IMR-90 (cell line): ENCODE measurements at regions not wholly inside any gene's neighbourhood (a gene's known extent, or its start where the extent isn't known, plus 50 kb on each side); places are given as distances from the start of the nearest gene placed in this dataset.

ENCODE experiments used
- ATAC-seq: fragments of 200-7000 bp; cut with Tn5 transposase; 2 replicates; pipeline ENCODE4 v1.9.1; 2020; ENCODE audit warnings: low read depth, mild to moderate bottlenecking, moderate library complexity
- BruUV-seq: library from RNA; stranded (reverse); fragments of 400-500 nt; replicated peaks from 2 replicates; lab custom pipeline; 2021; lab: Mats Ljungman, UMichigan
- CTCF ChIA-PET: fragments of 300-600 bp; formaldehyde crosslinking; extraction: SDS; loops from one replicate; lab custom pipeline; 2021; ENCODE audit warnings: antibody characterized with exemption; lab: Yijun Ruan, JAX
- POLR2A ChIA-PET: fragments of 300-600 bp; sonication (Branson Sonifier 250); formaldehyde crosslinking; loops from one replicate; lab custom pipeline; 2022; ENCODE audit warnings: antibody characterized with exemption; ENCODE audit not compliant: unreplicated experiment; lab: Charles Lee
- DNase-seq: peaks from one replicate; pipeline ENCODE4 v3.0.0; 2013
- H2AFZ ChIP-seq: replicated peaks from 2 replicates; pipeline ENCODE3; 2013; ENCODE audit warnings: low read length, mild to moderate bottlenecking; ENCODE audit not compliant: poor library complexity
- H2AK5ac ChIP-seq: 2 replicates; pipeline ENCODE4 v1.6.1; 2013; ENCODE audit warnings: low read depth, low read length, inconsistent platforms
- H2AK9ac ChIP-seq: replicated peaks from 2 replicates; pipeline ENCODE3; 2013; ENCODE audit warnings: mild to moderate bottlenecking, low read depth, low read length, moderate library complexity; ENCODE audit not compliant: poor library complexity
- H2BK120ac ChIP-seq: 2 replicates; pipeline ENCODE4 v1.6.1; 2013; ENCODE audit warnings: low read depth, low read length, inconsistent platforms
- H2BK15ac ChIP-seq: 3 replicates; pipeline ENCODE4 v1.6.1; 2013; ENCODE audit warnings: low read depth, low read length, inconsistent platforms
- H2BK20ac ChIP-seq: 2 replicates; pipeline ENCODE4 v1.6.1; 2013; ENCODE audit warnings: low read depth, mild to moderate bottlenecking, inconsistent platforms, low read length, moderate library complexity
- H2BK5ac ChIP-seq: 2 replicates; pipeline ENCODE4 v1.6.1; 2013; ENCODE audit warnings: mild to moderate bottlenecking, low read depth, low read length, inconsistent platforms; ENCODE audit not compliant: poor library complexity, severe bottlenecking
- H3K14ac ChIP-seq: replicated peaks from 2 replicates; pipeline ENCODE4 v1.6.1; 2013; ENCODE audit warnings: low read depth, low read length, inconsistent platforms
- H3K18ac ChIP-seq: 2 replicates; pipeline ENCODE4 v1.6.1; 2013; ENCODE audit warnings: low read depth, low read length, control low read depth
- H3K23ac ChIP-seq: 2 replicates; pipeline ENCODE4 v1.6.1; 2013; ENCODE audit warnings: low read depth, low read length, inconsistent platforms
- H3K27ac ChIP-seq: 2 replicates; pipeline ENCODE4 v1.5.1; 2013; ENCODE audit warnings: mild to moderate bottlenecking, control low read depth, low read length; ENCODE audit not compliant: insufficient read depth
- H3K27me3 ChIP-seq: 2 replicates; pipeline ENCODE4 v1.6.1; 2013; ENCODE audit warnings: low read length; ENCODE audit not compliant: control insufficient read depth, insufficient read depth
- H3K36me3 ChIP-seq: 2 replicates; pipeline ENCODE4 v1.6.1; 2013; ENCODE audit warnings: low read length, mixed read lengths; ENCODE audit not compliant: control insufficient read depth, insufficient read depth
- H3K4ac ChIP-seq: 2 replicates; pipeline ENCODE4 v1.6.1; 2013; ENCODE audit warnings: low read depth, low read length, inconsistent platforms
- H3K4me1 ChIP-seq: 2 replicates; pipeline ENCODE4 v1.6.1; 2013; ENCODE audit warnings: low read length, mixed read lengths; ENCODE audit not compliant: control insufficient read depth, insufficient read depth
- H3K4me2 ChIP-seq: 2 replicates; pipeline ENCODE4 v1.6.1; 2013; ENCODE audit warnings: low read depth, mild to moderate bottlenecking, control low read depth, low read length, moderate library complexity
- H3K4me3 ChIP-seq: 2 replicates; pipeline ENCODE4 v1.5.1; 2013; ENCODE audit warnings: low read depth, mild to moderate bottlenecking, control low read depth, low read length, moderate library complexity; ENCODE audit not compliant: insufficient read depth
- H3K56ac ChIP-seq: 2 replicates; pipeline ENCODE4 v1.6.1; 2013; ENCODE audit warnings: low read length, inconsistent platforms; ENCODE audit not compliant: insufficient read depth; ENCODE audit errors: extremely low read depth
- H3K79me1 ChIP-seq, 2 experiments: 2 replicates each; pipeline ENCODE4 v1.6.1; 2013; ENCODE audit warnings: low read length in 2 of 2, inconsistent platforms in 1 of 2, low read depth in 1 of 2
- H3K9ac ChIP-seq: 2 replicates; pipeline ENCODE4 v1.6.1; 2013; ENCODE audit warnings: low read depth, low read length, control low read depth
- H3K9me1 ChIP-seq: 2 replicates; pipeline ENCODE4 v1.6.1; 2013; ENCODE audit warnings: low read length, inconsistent platforms; ENCODE audit not compliant: insufficient read depth
- H3K9me3 ChIP-seq: 2 replicates; pipeline ENCODE4 v1.6.1; 2013; ENCODE audit warnings: low read length; ENCODE audit not compliant: control insufficient read depth, insufficient read depth
- H4K20me1 ChIP-seq: 2 replicates; pipeline ENCODE4 v1.6.1; 2013; ENCODE audit warnings: low read length, inconsistent platforms; ENCODE audit not compliant: insufficient read depth
- H4K5ac ChIP-seq: 2 replicates; pipeline ENCODE4 v1.6.1; 2013; ENCODE audit warnings: mild to moderate bottlenecking, low read depth, low read length, control low read depth
- H4K8ac ChIP-seq, 2 experiments: 2 replicates each; pipeline ENCODE4 v1.6.1; 2013; ENCODE audit warnings: low read depth in 2 of 2, low read length in 2 of 2, control low read depth in 1 of 2, inconsistent platforms in 1 of 2
- H4K91ac ChIP-seq: 2 replicates; pipeline ENCODE4 v1.6.1; 2013; ENCODE audit warnings: low read depth, low read length, inconsistent platforms; ENCODE audit not compliant: insufficient read depth
- BHLHE40 ChIP-seq: fragments of 150-350 bp; IDR thresholded peaks from 2 replicates; pipeline ENCODE4 v1.6.1; 2016; ENCODE audit warnings: mild to moderate bottlenecking, low read depth, low read length
- CEBPB ChIP-seq: IDR thresholded peaks from 2 replicates; pipeline ENCODE4 v1.6.1; 2012; ENCODE audit warnings: low read depth, low read length, improper control_type of control experiment
- CHD1 ChIP-seq: IDR thresholded peaks from 2 replicates; pipeline ENCODE4 v1.6.1; 2012; ENCODE audit warnings: low read depth, low read length, improper control_type of control experiment
- MAFK ChIP-seq: IDR thresholded peaks from 2 replicates; pipeline ENCODE4 v1.6.1; 2012; ENCODE audit warnings: low read depth, low read length, improper control_type of control experiment
- MAZ ChIP-seq: IDR thresholded peaks from 2 replicates; pipeline ENCODE4 v1.6.1; 2012; ENCODE audit warnings: low read depth, mild to moderate bottlenecking, low read length, improper control_type of control experiment, moderate library complexity, borderline replicate concordance
- MXI1 ChIP-seq: IDR thresholded peaks from 2 replicates; pipeline ENCODE4 v1.6.1; 2012; ENCODE audit warnings: low read depth, mild to moderate bottlenecking, low read length, moderate library complexity, borderline replicate concordance
- NFE2L2 ChIP-seq: fragments of 150-350 bp; IDR thresholded peaks from 2 replicates; pipeline ENCODE4 v1.6.1; 2016; ENCODE audit warnings: low read depth, mild to moderate bottlenecking, low read length
- POLR2A ChIP-seq: IDR thresholded peaks from 2 replicates; pipeline ENCODE4 v1.6.1; 2012; ENCODE audit warnings: mild to moderate bottlenecking, low read depth, low read length
- RAD21 ChIP-seq: IDR thresholded peaks from 2 replicates; pipeline ENCODE4 v1.6.1; 2012; ENCODE audit warnings: low read length, improper control_type of control experiment
- RFX5 ChIP-seq: IDR thresholded peaks from 2 replicates; pipeline ENCODE4 v1.8.0; 2012; ENCODE audit warnings: low read depth, mild to moderate bottlenecking, low read length, moderate library complexity
- WGBS, 2 experiments: methylation state at CpG; one replicate each; pipeline versions ENCODE4 v1.1.5 to v1.1.7; 2013; ENCODE audit warnings: missing lambda C conversion rate in 2 of 2; ENCODE audit not compliant: insufficient read length in 1 of 2; ENCODE audit errors: extremely low coverage in 2 of 2; 5-methylcytosine and 5-hydroxymethylcytosine counted together
- dilution Hi-C: fragments of 300-500 bp; cut with HindIII; formaldehyde crosslinking; loops from one replicate; pipeline ENCODE4 v1.14.3; 2018; ENCODE audit warnings: low sequenced_read_pairs; ENCODE audit not compliant: unreplicated experiment
- in situ Hi-C: fragments of 300-500 bp; cut with MboI; formaldehyde crosslinking; loops from 3 replicates; pipeline ENCODE4 v1.14.3; 2019; ENCODE audit warnings: low sequenced_read_pairs, inconsistent platforms, mixed read lengths
- intact Hi-C: fragments of 100-400 bp; cut with micrococcal nuclease; formaldehyde crosslinking; loops from 2 replicates; pipeline ENCODE4 v1.10.0; 2022
- TF ChIP-seq, protein P1 (sequence below): conservative IDR thresholded peaks from 2 replicates; pipeline ENCODE4 v1.5.1; 2012; ENCODE audit warnings: mild to moderate bottlenecking, low read depth, low read length, improper control_type of control experiment

DNA sequence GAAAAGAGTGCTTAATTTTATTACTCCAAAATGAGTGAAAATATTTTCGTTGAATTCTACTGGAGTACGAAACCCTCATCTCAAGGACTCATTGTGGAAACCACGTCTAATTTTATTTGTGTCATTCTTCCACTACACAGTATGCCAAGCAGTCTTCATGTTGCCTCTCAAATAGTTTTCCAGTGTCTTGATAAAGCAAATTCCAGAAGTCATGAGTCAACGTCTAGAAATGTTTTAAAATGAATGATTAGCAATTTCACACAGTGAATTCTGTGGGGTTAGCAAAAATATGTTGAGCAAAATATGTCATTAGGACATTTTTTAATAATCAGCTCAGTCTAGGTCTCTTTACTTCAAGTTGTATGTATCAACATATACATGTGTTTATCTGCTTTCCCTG, 865.5 kb downstream of the DSC3 start:
- CTCF ChIA-PET: no interaction called here
- ATAC-seq: no peak

More for the DNA sequence above, 865.5 kb downstream of the DSC3 start:
- no peak overlapping the region for H2BK5ac ChIP-seq
- in situ Hi-C loops: no loop called here
- H4K5ac ChIP-seq: no peak overlapping the region
- POLR2A ChIA-PET: no interaction called here
- H3K36me3 ChIP-seq: no peaks in the 10 kb centered on the region
- peaks cover 11% of the 10 kb centered on the region for H3K9me3 ChIP-seq
- H2BK120ac ChIP-seq: no peak overlapping the region
- dilution Hi-C loops: no loop called here
- TF ChIP-seq BHLHE40 (no peak), NFE2L2 (no peak), RFX5 (no peak), MXI1 (no peak), MAZ (no peak), CHD1 (no peak), CEBPB (no peak), RAD21 (no peak), POLR2A (no peak), MAFK (no peak)
- TF ChIP-seq, protein P1, sequence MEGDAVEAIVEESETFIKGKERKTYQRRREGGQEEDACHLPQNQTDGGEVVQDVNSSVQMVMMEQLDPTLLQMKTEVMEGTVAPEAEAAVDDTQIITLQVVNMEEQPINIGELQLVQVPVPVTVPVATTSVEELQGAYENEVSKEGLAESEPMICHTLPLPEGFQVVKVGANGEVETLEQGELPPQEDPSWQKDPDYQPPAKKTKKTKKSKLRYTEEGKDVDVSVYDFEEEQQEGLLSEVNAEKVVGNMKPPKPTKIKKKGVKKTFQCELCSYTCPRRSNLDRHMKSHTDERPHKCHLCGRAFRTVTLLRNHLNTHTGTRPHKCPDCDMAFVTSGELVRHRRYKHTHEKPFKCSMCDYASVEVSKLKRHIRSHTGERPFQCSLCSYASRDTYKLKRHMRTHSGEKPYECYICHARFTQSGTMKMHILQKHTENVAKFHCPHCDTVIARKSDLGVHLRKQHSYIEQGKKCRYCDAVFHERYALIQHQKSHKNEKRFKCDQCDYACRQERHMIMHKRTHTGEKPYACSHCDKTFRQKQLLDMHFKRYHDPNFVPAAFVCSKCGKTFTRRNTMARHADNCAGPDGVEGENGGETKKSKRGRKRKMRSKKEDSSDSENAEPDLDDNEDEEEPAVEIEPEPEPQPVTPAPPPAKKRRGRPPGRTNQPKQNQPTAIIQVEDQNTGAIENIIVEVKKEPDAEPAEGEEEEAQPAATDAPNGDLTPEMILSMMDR: no peak
- BruUV-seq: no TSS peak
- H3K9me1 ChIP-seq: no peaks in the 10 kb centered on the region
- H3K4me1 ChIP-seq: no peaks in the 10 kb centered on the region
- no peak overlapping the region for H2BK15ac ChIP-seq
- no peak overlapping the region for H3K56ac ChIP-seq
- H2BK20ac ChIP-seq: no peak overlapping the region
- H4K91ac ChIP-seq: no peak overlapping the region
- intact Hi-C loops: no loop called here
- H2AFZ ChIP-seq: no peak overlapping the region
- no peak overlapping the region for H4K8ac ChIP-seq
- no peak overlapping the region for H2AK5ac ChIP-seq
- no peak overlapping the region for H3K9ac ChIP-seq
- H2AK9ac ChIP-seq: no peak overlapping the region
- no peak overlapping the region for H3K27ac ChIP-seq
- H3K79me1 ChIP-seq: no peaks in the 10 kb centered on the region
- WGBS, 2 experiments: no CpG with 5 or more reads among the region's 4 CpGs
- no peaks in the 10 kb centered on the region for H3K27me3 ChIP-seq
- H3K14ac ChIP-seq: no peak overlapping the region
- H4K20me1 ChIP-seq: no peaks in the 10 kb centered on the region
- H3K23ac ChIP-seq: no peak overlapping the region
- H3K4me3 ChIP-seq: no peak overlapping the region
- H3K4me2 ChIP-seq: no peak overlapping the region
- H3K4ac ChIP-seq: no peak overlapping the region
- H3K18ac ChIP-seq: no peak overlapping the region
- no peak for DNase-seq
